ENCODE measurements at regions not wholly inside any gene's neighbourhood (a gene's known extent, or its start where the extent isn't known, plus 50 kb on each side); places are given as distances from the start of the nearest gene placed in this dataset.

DNA sequence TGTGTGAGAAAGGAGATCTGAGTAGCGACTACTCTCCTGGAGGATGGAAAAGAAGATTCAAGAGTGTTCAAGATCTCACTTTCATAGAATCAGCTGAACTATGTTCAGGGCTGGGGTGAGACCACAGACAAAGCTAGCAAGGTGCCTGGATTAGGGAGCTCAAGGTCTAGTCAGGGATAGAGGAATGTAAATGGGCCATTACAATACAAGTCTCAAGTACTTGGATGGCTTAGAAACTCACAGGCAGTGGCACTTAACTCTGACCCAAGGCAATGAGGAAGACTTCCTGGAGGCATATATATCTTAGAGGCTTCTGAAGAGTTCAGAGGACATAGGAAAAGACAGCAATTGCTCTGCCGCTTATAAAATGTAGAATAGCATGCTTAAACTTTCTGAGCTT is 184.9 kb upstream of the CDH11 start:
- FAIRE-seq, result no peak
- H3K23ac ChIP-seq (ENCODE audit: insufficient read length), result no peak overlapping the region
- POLR2A ChIA-PET (ENCODE audit: partially characterized antibody), result interaction anchor here (1.0 to 1.3 kb wide), 2 partner anchors 71 to 84 kb away, joined by 3 to 5 read pairs; no protein-coding TSS in a partner anchor
- H3K23me2 ChIP-seq (ENCODE audit: low read depth, low read length), result no peaks in the 10 kb centered on the region
- H3K4me3 ChIP-seq (ENCODE audit: extremely low read depth in 1 of 4, insufficient read depth in 2 of 4, low read depth in 3 of 4, low read length in 4 of 4), result no peak overlapping the region
- TF ChIP-seq POLR2A (IDR thresholded peaks at IDR 0.05; ENCODE audit: control extremely low read depth in 1 of 2, low read depth in 2 of 2, low read length in 2 of 2), result no peak
- peak; percentile 33 for TF ChIP-seq NANOG (IDR thresholded peaks at IDR 0.05; ENCODE audit: insufficient read depth, low read depth, low read length, poor library complexity, severe bottlenecking)
- no peaks in the 10 kb centered on the region for H3K79me2 ChIP-seq (ENCODE audit: control insufficient read depth in 1 of 2, insufficient read depth in 2 of 2, low read length in 2 of 2)
- no peak overlapping the region for H3K4me2 ChIP-seq (ENCODE audit: insufficient read depth in 1 of 2, low read depth in 2 of 2, low read length in 2 of 2)
- H2BK15ac ChIP-seq (ENCODE audit: low read length), result no peak overlapping the region
- H4K8ac ChIP-seq (ENCODE audit: extremely low read depth, insufficient read depth, low read length), result no peak overlapping the region
- H2AFZ ChIP-seq (ENCODE audit: low read length), result no peak overlapping the region
- peaks cover 0 to 3% (median 0%) of the 10 kb centered on the region in 4 experiments; a peak in 3 of 7 replicates for H3K4me1 ChIP-seq (replicated peaks in 1 of 4; ENCODE audit: control insufficient read depth in 3 of 4, insufficient read depth in 4 of 4, low read length in 3 of 4)
- no peaks in the 10 kb centered on the region for H3K27me3 ChIP-seq (replicated peaks in 1 of 4; ENCODE audit: control insufficient read depth in 3 of 4, extremely low read depth in 1 of 4, insufficient read depth in 3 of 4, low read length in 3 of 4)
- H3K18ac ChIP-seq (ENCODE audit: extremely low read depth, low read length), result no peak overlapping the region
- H2BK12ac ChIP-seq (ENCODE audit: low read depth, low read length), result no peak overlapping the region
- CTCF ChIA-PET (ENCODE audit: partially characterized antibody), result interaction anchor here (0.7 to 2.2 kb wide), 3 partner anchors 10 to 192 kb away, joined by 3 to 10 read pairs (median 3); no protein-coding TSS in a partner anchor
- WGBS, 2 experiments (ENCODE audit: extremely low coverage in 1 of 2, insufficient coverage in 1 of 2, insufficient read length in 1 of 2, insufficient replicate concordance in 2 of 2, low coverage in 1 of 2, low lambda C conversion rate in 2 of 2, missing lambda C conversion rate in 1 of 2), result 75% methylated on average over 2 of the region's 2 CpGs; no CpG with 5 or more reads in 1 of the 2 experiments
- no peak overlapping the region for H3K9ac ChIP-seq (replicated peaks in 1 of 4; ENCODE audit: extremely low read depth in 1 of 4, low read depth in 3 of 4, low read length in 3 of 4)
- H3K27ac ChIP-seq (ENCODE audit: low read depth, low read length), result no peak overlapping the region
- DNase-seq (ENCODE audit: low read depth in 1 of 2, low spot score in 2 of 2), result no peak
- H2AK5ac ChIP-seq (ENCODE audit: low read depth, low read length), result no peak overlapping the region
- no peak overlapping the region for H2BK20ac ChIP-seq (ENCODE audit: low read length)
- no peaks in the 10 kb centered on the region for H3K9me3 ChIP-seq (ENCODE audit: insufficient read depth in 2 of 2, low read depth in 1 of 2, low read length in 1 of 2)
- no peak overlapping the region for H4K91ac ChIP-seq (replicated peaks; ENCODE audit: insufficient read length, low read length)
- H3K79me1 ChIP-seq (ENCODE audit: low read depth, low read length), result no peaks in the 10 kb centered on the region
- no peak overlapping the region for H3K56ac ChIP-seq (replicated peaks; ENCODE audit: insufficient read length, low read depth, low read length)
- no peaks in the 10 kb centered on the region for H3K36me3 ChIP-seq (ENCODE audit: control insufficient read depth in 2 of 4, insufficient read depth in 4 of 4, low read length in 3 of 4)
- no peak overlapping the region for H2BK120ac ChIP-seq (replicated peaks; ENCODE audit: low read depth, low read length)
- H3K14ac ChIP-seq (ENCODE audit: insufficient read length), result no peak overlapping the region
- no peak overlapping the region for H3K4ac ChIP-seq (replicated peaks; ENCODE audit: insufficient read length, low read depth, low read length)
- H4K5ac ChIP-seq (ENCODE audit: insufficient read length, low read depth, low read length), result no peak overlapping the region
- H4K20me1 ChIP-seq (replicated peaks in 1 of 2; ENCODE audit: control insufficient read depth in 1 of 2, insufficient read depth in 2 of 2, low read length in 2 of 2), result no peaks in the 10 kb centered on the region
- H2BK5ac ChIP-seq (ENCODE audit: low read depth, low read length), result no peak overlapping the region

Data from H1 (cell line).